ENCODE measurements at regions not wholly inside any gene's neighbourhood (a gene's known extent, or its start where the extent isn't known, plus 50 kb on each side); places are given as distances from the start of the nearest gene placed in this dataset.

- Histone ChIP-seq H3K27ac (ENCODE audit: low read depth in 1 of 2, low read length in 2 of 2) (no peak overlapping the region), H3K9ac (ENCODE audit: insufficient read depth, low read length, poor library complexity, severe bottlenecking) (no peak overlapping the region), H3K4me3 (replicated peaks in 1 of 3; ENCODE audit: low read depth in 2 of 3, low read length in 3 of 3) (no peak overlapping the region), H3K27me3 (ENCODE audit: control insufficient read depth in 2 of 2, insufficient read depth in 2 of 2, low read length in 2 of 2) (no peaks in the 10 kb centered on the region), H3K4me1 (ENCODE audit: control insufficient read depth in 1 of 2, insufficient read depth in 2 of 2, low read length in 2 of 2) (no peaks in the 10 kb centered on the region), H3K79me2 (ENCODE audit: insufficient read depth, low read length) (no peaks in the 10 kb centered on the region), H3K4me2 (replicated peaks; ENCODE audit: extremely low read depth, low read length, poor library complexity, severe bottlenecking) (no peak overlapping the region), H3K36me3 (replicated peaks in 1 of 2; ENCODE audit: control insufficient read depth in 1 of 2, insufficient read depth in 2 of 2, low read length in 2 of 2) (no peaks in the 10 kb centered on the region), H3K9me3 (replicated peaks in 1 of 2; ENCODE audit: control insufficient read depth in 1 of 2, insufficient read depth in 1 of 2, low read length in 2 of 2) (peaks cover 0 to 5% of the 10 kb centered on the region in 2 donors), H4K20me1 (ENCODE audit: insufficient read depth, low read length) (no peaks in the 10 kb centered on the region), H2AFZ (ENCODE audit: insufficient read depth, low read depth, low read length, poor library complexity, severe bottlenecking) (no peak overlapping the region)
- TF ChIP-seq CTCF (IDR thresholded peaks at IDR 0.05) = no peak
- H3K36me3 Mint-ChIP-seq = no peaks in the 10 kb centered on the region
- H3K27ac Mint-ChIP-seq = no peak overlapping the region
- intact Hi-C loops (cut with micrococcal nuclease) = no loop called here
- no peak for DNase-seq
- WGBS (ENCODE audit: insufficient coverage) = 84% methylated on average over 5 of the region's 9 CpGs
- H3K4me3 Mint-ChIP-seq = no peak overlapping the region
- peaks cover 2% of the 10 kb centered on the region for H3K4me1 Mint-ChIP-seq
- peaks cover 0 to 11% (median 6%) of the 10 kb centered on the region in 7 donors for H3K9me3 Mint-ChIP-seq
- peaks cover 0 to 6% (median 5%) of the 10 kb centered on the region in 3 donors for H3K27me3 Mint-ChIP-seq (ENCODE audit: low read depth in 3 of 3)
Observed at GRCh38 chr4:8730159-8730558, 137.6 kb downstream of the CPZ start.

- Histone ChIP-seq H2AFZ (ENCODE audit: insufficient read depth, low read depth, low read length, poor library complexity, severe bottlenecking) (no peak overlapping the region), H3K9me3 (replicated peaks in 1 of 2; ENCODE audit: control insufficient read depth in 1 of 2, insufficient read depth in 1 of 2, low read length in 2 of 2) (peaks cover 0 to 3% of the 10 kb centered on the region in 2 donors), H3K9ac (ENCODE audit: insufficient read depth, low read length, poor library complexity, severe bottlenecking) (no peak overlapping the region), H4K20me1 (ENCODE audit: insufficient read depth, low read length) (no peaks in the 10 kb centered on the region), H3K4me1 (ENCODE audit: control insufficient read depth in 1 of 2, insufficient read depth in 2 of 2, low read length in 2 of 2) (no peaks in the 10 kb centered on the region), H3K27ac (ENCODE audit: low read depth in 1 of 2, low read length in 2 of 2) (no peak overlapping the region), H3K4me3 (replicated peaks in 1 of 3; ENCODE audit: low read depth in 2 of 3, low read length in 3 of 3) (no peak overlapping the region), H3K4me2 (replicated peaks; ENCODE audit: extremely low read depth, low read length, poor library complexity, severe bottlenecking) (no peak overlapping the region), H3K79me2 (ENCODE audit: insufficient read depth, low read length) (no peaks in the 10 kb centered on the region), H3K27me3 (ENCODE audit: control insufficient read depth in 2 of 2, insufficient read depth in 2 of 2, low read length in 2 of 2) (no peaks in the 10 kb centered on the region), H3K36me3 (replicated peaks in 1 of 2; ENCODE audit: control insufficient read depth in 1 of 2, insufficient read depth in 2 of 2, low read length in 2 of 2) (no peaks in the 10 kb centered on the region)
- peaks cover 0 to 11% (median 6%) of the 10 kb centered on the region in 7 donors for H3K9me3 Mint-ChIP-seq
- TF ChIP-seq CTCF (IDR thresholded peaks at IDR 0.05) = no peak
- intact Hi-C loops (cut with micrococcal nuclease) = no loop called here
- H3K27ac Mint-ChIP-seq = no peak overlapping the region
- 96% methylated on average over 16 of the region's 18 CpGs for WGBS (ENCODE audit: insufficient coverage)
- H3K36me3 Mint-ChIP-seq = no peaks in the 10 kb centered on the region
- H3K27me3 Mint-ChIP-seq (ENCODE audit: low read depth in 3 of 3) = peaks cover 4 to 9% (median 6%) of the 10 kb centered on the region in 3 donors
- DNase-seq = no peak
- H3K4me1 Mint-ChIP-seq = peaks cover 2% of the 10 kb centered on the region
- no peak overlapping the region for H3K4me3 Mint-ChIP-seq
Observed at GRCh38 chr4:8729408-8730149, 137.0 kb downstream of the CPZ start.
